ENCODE measurements at regions not wholly inside any gene's neighbourhood (a gene's known extent, or its start where the extent isn't known, plus 50 kb on each side); places are given as distances from the start of the nearest gene placed in this dataset.
"Not testable (repeated sequence)": the region's sequence is repeated elsewhere in the genome, so short reads cannot be mapped to it uniquely, and the experiment has no call there.

GRCh38 chr12:62006076-62006732 is 254.0 kb upstream of the USP15 start:
- no peaks in the 10 kb centered on the region for H3K27me3 ChIP-seq (ENCODE audit: control insufficient read depth, insufficient read depth, low read length, poor library complexity, severe bottlenecking)
- no peak overlapping the region for H3K27ac ChIP-seq (ENCODE audit: insufficient read depth, low read depth, low read length, poor library complexity, severe bottlenecking)
- WGBS, 2 experiments, result 34 to 39% methylated on average over 2 to 4 of the region's 5 CpGs
- H3K4me1 ChIP-seq (ENCODE audit: control insufficient read depth, insufficient read depth, low read length), result no peaks in the 10 kb centered on the region
- H3K9me3 ChIP-seq (ENCODE audit: control insufficient read depth, low read length), result no peaks in the 10 kb centered on the region
- H3K36me3 ChIP-seq (ENCODE audit: control insufficient read depth, insufficient read depth, low read length), result no peaks in the 10 kb centered on the region
- no peak overlapping the region for H3K4me3 ChIP-seq (ENCODE audit: insufficient read depth, low read depth, low read length)

GRCh38 chr12:62008703-62009102 is 251.5 kb upstream of the USP15 start:
- Histone ChIP-seq H3K4me3 (ENCODE audit: insufficient read depth, low read depth, low read length) (no peak overlapping the region), H3K27me3 (ENCODE audit: control insufficient read depth, insufficient read depth, low read length, poor library complexity, severe bottlenecking) (no peaks in the 10 kb centered on the region), H3K36me3 (ENCODE audit: control insufficient read depth, insufficient read depth, low read length) (no peaks in the 10 kb centered on the region), H3K9me3 (ENCODE audit: control insufficient read depth, low read length) (no peaks in the 10 kb centered on the region), H3K4me1 (ENCODE audit: control insufficient read depth, insufficient read depth, low read length) (no peaks in the 10 kb centered on the region), H3K27ac (ENCODE audit: insufficient read depth, low read depth, low read length, poor library complexity, severe bottlenecking) (no peak overlapping the region)
- WGBS, 2 experiments, result 92 to 97% methylated on average over 1 to 2 of the region's 2 CpGs

GRCh38 chr12:62009445-62009844 is 250.8 kb upstream of the USP15 start:
- H3K27me3 ChIP-seq (ENCODE audit: control insufficient read depth, insufficient read depth, low read length, poor library complexity, severe bottlenecking), result no peaks in the 10 kb centered on the region
- H3K36me3 ChIP-seq (ENCODE audit: control insufficient read depth, insufficient read depth, low read length), result no peaks in the 10 kb centered on the region
- no peak overlapping the region for H3K27ac ChIP-seq (ENCODE audit: insufficient read depth, low read depth, low read length, poor library complexity, severe bottlenecking)
- H3K9me3 ChIP-seq (ENCODE audit: control insufficient read depth, low read length), result no peaks in the 10 kb centered on the region
- no peak overlapping the region for H3K4me3 ChIP-seq (ENCODE audit: insufficient read depth, low read depth, low read length)
- WGBS, 2 experiments, result 86 to 92% methylated on average over 4 to 5 of the region's 5 CpGs
- no peaks in the 10 kb centered on the region for H3K4me1 ChIP-seq (ENCODE audit: control insufficient read depth, insufficient read depth, low read length)

GRCh38 chr12:62010331-62010906 is 249.8 kb upstream of the USP15 start:
- H3K36me3 ChIP-seq (ENCODE audit: control insufficient read depth, insufficient read depth, low read length); H3K4me3 ChIP-seq (ENCODE audit: insufficient read depth, low read depth, low read length); H3K27ac ChIP-seq (ENCODE audit: insufficient read depth, low read depth, low read length, poor library complexity, severe bottlenecking); H3K9me3 ChIP-seq (ENCODE audit: control insufficient read depth, low read length); H3K27me3 ChIP-seq (ENCODE audit: control insufficient read depth, insufficient read depth, low read length, poor library complexity, severe bottlenecking); H3K4me1 ChIP-seq (ENCODE audit: control insufficient read depth, insufficient read depth, low read length): not testable (repeated sequence)
- 97% methylated on average over 31 to 32 of the region's 32 CpGs for WGBS, 2 experiments

- H3K27ac ChIP-seq (ENCODE audit: insufficient read depth, low read depth, low read length, poor library complexity, severe bottlenecking); H3K4me3 ChIP-seq (ENCODE audit: insufficient read depth, low read depth, low read length); H3K27me3 ChIP-seq (ENCODE audit: control insufficient read depth, insufficient read depth, low read length, poor library complexity, severe bottlenecking); H3K9me3 ChIP-seq (ENCODE audit: control insufficient read depth, low read length); H3K4me1 ChIP-seq (ENCODE audit: control insufficient read depth, insufficient read depth, low read length); H3K36me3 ChIP-seq (ENCODE audit: control insufficient read depth, insufficient read depth, low read length): not testable (repeated sequence)
- WGBS, 2 experiments, result 96 to 98% methylated on average over 22 of the region's 22 CpGs
Measured at GRCh38 chr12:62010973-62011372, 249.2 kb upstream of the USP15 start.

GRCh38 chr12:62014330-62014729 is 245.9 kb upstream of the USP15 start:
- WGBS, 2 experiments, result 88 to 89% methylated on average over 8 of the region's 8 CpGs
- no peaks in the 10 kb centered on the region for H3K27me3 ChIP-seq (ENCODE audit: control insufficient read depth, insufficient read depth, low read length, poor library complexity, severe bottlenecking)
- no peak overlapping the region for H3K4me3 ChIP-seq (ENCODE audit: insufficient read depth, low read depth, low read length)
- H3K4me1 ChIP-seq (ENCODE audit: control insufficient read depth, insufficient read depth, low read length), result no peaks in the 10 kb centered on the region
- no peaks in the 10 kb centered on the region for H3K36me3 ChIP-seq (ENCODE audit: control insufficient read depth, insufficient read depth, low read length)
- H3K9me3 ChIP-seq (ENCODE audit: control insufficient read depth, low read length), result no peaks in the 10 kb centered on the region
- no peak overlapping the region for H3K27ac ChIP-seq (ENCODE audit: insufficient read depth, low read depth, low read length, poor library complexity, severe bottlenecking)

GRCh38 chr12:62016021-62016420 is 244.2 kb upstream of the USP15 start:
- no peaks in the 10 kb centered on the region for H3K36me3 ChIP-seq (ENCODE audit: control insufficient read depth, insufficient read depth, low read length)
- no peak overlapping the region for H3K27ac ChIP-seq (ENCODE audit: insufficient read depth, low read depth, low read length, poor library complexity, severe bottlenecking)
- H3K27me3 ChIP-seq (ENCODE audit: control insufficient read depth, insufficient read depth, low read length, poor library complexity, severe bottlenecking), result no peaks in the 10 kb centered on the region
- no peaks in the 10 kb centered on the region for H3K4me1 ChIP-seq (ENCODE audit: control insufficient read depth, insufficient read depth, low read length)
- WGBS, 2 experiments, result 95 to 100% methylated on average over 3 of the region's 3 CpGs
- H3K9me3 ChIP-seq (ENCODE audit: control insufficient read depth, low read length), result no peaks in the 10 kb centered on the region
- H3K4me3 ChIP-seq (ENCODE audit: insufficient read depth, low read depth, low read length), result no peak overlapping the region

GRCh38 chr12:62021808-62022207 is 238.4 kb upstream of the USP15 start:
- H3K27me3 ChIP-seq (ENCODE audit: control insufficient read depth, insufficient read depth, low read length, poor library complexity, severe bottlenecking), result no peaks in the 10 kb centered on the region
- 90% methylated on average over 6 of the region's 6 CpGs for WGBS, 2 experiments
- no peak overlapping the region for H3K27ac ChIP-seq (ENCODE audit: insufficient read depth, low read depth, low read length, poor library complexity, severe bottlenecking)
- H3K4me3 ChIP-seq (ENCODE audit: insufficient read depth, low read depth, low read length), result no peak overlapping the region
- H3K9me3 ChIP-seq (ENCODE audit: control insufficient read depth, low read length), result no peaks in the 10 kb centered on the region
- H3K36me3 ChIP-seq (ENCODE audit: control insufficient read depth, insufficient read depth, low read length), result no peaks in the 10 kb centered on the region
- H3K4me1 ChIP-seq (ENCODE audit: control insufficient read depth, insufficient read depth, low read length), result no peaks in the 10 kb centered on the region

- WGBS, 2 experiments, result 67 to 77% methylated on average over 1 of the region's 1 CpG
- H3K4me3 ChIP-seq (ENCODE audit: insufficient read depth, low read depth, low read length), result no peak overlapping the region
- H3K27ac ChIP-seq (ENCODE audit: insufficient read depth, low read depth, low read length, poor library complexity, severe bottlenecking), result no peak overlapping the region
- no peaks in the 10 kb centered on the region for H3K9me3 ChIP-seq (ENCODE audit: control insufficient read depth, low read length)
- H3K27me3 ChIP-seq (ENCODE audit: control insufficient read depth, insufficient read depth, low read length, poor library complexity, severe bottlenecking), result no peaks in the 10 kb centered on the region
- H3K4me1 ChIP-seq (ENCODE audit: control insufficient read depth, insufficient read depth, low read length), result no peaks in the 10 kb centered on the region
- H3K36me3 ChIP-seq (ENCODE audit: control insufficient read depth, insufficient read depth, low read length), result no peaks in the 10 kb centered on the region
Measured at GRCh38 chr12:62028536-62028935, 231.7 kb upstream of the USP15 start.

GRCh38 chr12:62032870-62033269 is 227.3 kb upstream of the USP15 start:
- Histone ChIP-seq H3K27me3 (ENCODE audit: control insufficient read depth, insufficient read depth, low read length, poor library complexity, severe bottlenecking) (no peaks in the 10 kb centered on the region), H3K36me3 (ENCODE audit: control insufficient read depth, insufficient read depth, low read length) (no peaks in the 10 kb centered on the region), H3K4me1 (ENCODE audit: control insufficient read depth, insufficient read depth, low read length) (no peaks in the 10 kb centered on the region), H3K27ac (ENCODE audit: insufficient read depth, low read depth, low read length, poor library complexity, severe bottlenecking) (no peak overlapping the region), H3K9me3 (ENCODE audit: control insufficient read depth, low read length) (no peaks in the 10 kb centered on the region), H3K4me3 (ENCODE audit: insufficient read depth, low read depth, low read length) (no peak overlapping the region)
- 93% methylated on average over 2 of the region's 2 CpGs for WGBS, 2 experiments

Measured in ectodermal cell (in vitro differentiated cells).